Keratinocyte (primary cell): ENCODE measurements at regions not wholly inside any gene's neighbourhood (a gene's known extent, or its start where the extent isn't known, plus 50 kb on each side); places are given as distances from the start of the nearest gene placed in this dataset.
"Not testable (repeated sequence)": the region's sequence is repeated elsewhere in the genome, so short reads cannot be mapped to it uniquely, and the experiment has no call there.

ENCODE experiments used
- EZH2 ChIP-seq: IDR thresholded peaks from one replicate; pipeline ENCODE4 v1.6.1; 2012; ENCODE audit warnings: inconsistent platforms, mild to moderate bottlenecking, low read length, moderate library complexity
- TF ChIP-seq, protein P1 (sequence below), 3 experiments: IDR thresholded peaks in 1 of 3; conservative IDR thresholded peaks in 1 of 3; optimal IDR thresholded peaks in 1 of 3; 2 replicates in 2 of 3; 3 replicates in 1 of 3; pipeline versions ENCODE3 to v1.5.1; 2011; ENCODE audit warnings: low read length in 3 of 3, mild to moderate bottlenecking in 3 of 3, moderate library complexity in 2 of 3, control low read depth in 1 of 3, inconsistent platforms in 1 of 3; ENCODE audit not compliant: insufficient read depth in 2 of 3; ENCODE audit errors: extremely low read depth in 1 of 3

DNA sequence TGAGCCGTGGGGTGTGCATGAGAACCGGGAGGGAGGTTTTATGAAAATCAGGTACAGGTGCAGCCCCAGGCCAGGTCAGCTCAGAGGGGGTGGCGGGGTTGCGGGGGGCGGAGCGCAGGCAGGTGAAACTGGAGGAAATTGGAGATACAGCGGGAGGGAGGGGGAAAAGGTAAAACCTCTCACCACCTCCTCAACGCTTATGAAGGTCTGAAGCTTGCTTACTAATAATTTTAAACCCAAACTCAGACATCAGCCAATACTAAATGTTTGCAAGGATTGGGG, 101.2 kb upstream of the GRK3 start:
- TF ChIP-seq, protein P1, sequence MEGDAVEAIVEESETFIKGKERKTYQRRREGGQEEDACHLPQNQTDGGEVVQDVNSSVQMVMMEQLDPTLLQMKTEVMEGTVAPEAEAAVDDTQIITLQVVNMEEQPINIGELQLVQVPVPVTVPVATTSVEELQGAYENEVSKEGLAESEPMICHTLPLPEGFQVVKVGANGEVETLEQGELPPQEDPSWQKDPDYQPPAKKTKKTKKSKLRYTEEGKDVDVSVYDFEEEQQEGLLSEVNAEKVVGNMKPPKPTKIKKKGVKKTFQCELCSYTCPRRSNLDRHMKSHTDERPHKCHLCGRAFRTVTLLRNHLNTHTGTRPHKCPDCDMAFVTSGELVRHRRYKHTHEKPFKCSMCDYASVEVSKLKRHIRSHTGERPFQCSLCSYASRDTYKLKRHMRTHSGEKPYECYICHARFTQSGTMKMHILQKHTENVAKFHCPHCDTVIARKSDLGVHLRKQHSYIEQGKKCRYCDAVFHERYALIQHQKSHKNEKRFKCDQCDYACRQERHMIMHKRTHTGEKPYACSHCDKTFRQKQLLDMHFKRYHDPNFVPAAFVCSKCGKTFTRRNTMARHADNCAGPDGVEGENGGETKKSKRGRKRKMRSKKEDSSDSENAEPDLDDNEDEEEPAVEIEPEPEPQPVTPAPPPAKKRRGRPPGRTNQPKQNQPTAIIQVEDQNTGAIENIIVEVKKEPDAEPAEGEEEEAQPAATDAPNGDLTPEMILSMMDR (optimal IDR thresholded peaks at IDR 0.05 in 1 of 3, IDR thresholded peaks at IDR 0.05 in 1 of 3, conservative IDR thresholded peaks at IDR 0.05 in 1 of 3; ENCODE audit: extremely low read depth in 1 of 3, insufficient read depth in 2 of 3, low read length in 3 of 3), result not testable (repeated sequence)
- not testable (repeated sequence) for TF ChIP-seq EZH2
